ENCODE measurements at regions not wholly inside any gene's neighbourhood (a gene's known extent, or its start where the extent isn't known, plus 50 kb on each side); places are given as distances from the start of the nearest gene placed in this dataset.

- TF ChIP-seq REST (IDR thresholded peaks at IDR 0.05; ENCODE audit: insufficient read depth in 1 of 2, low read depth in 2 of 2, low read length in 2 of 2) (no peak), POLR2AphosphoS5 (IDR thresholded peaks at IDR 0.05; ENCODE audit: low read depth, low read length) (no peak), FOXP2 (optimal IDR thresholded peaks at IDR 0.05; ENCODE audit: borderline replicate concordance, extremely low read depth, extremely low read length, insufficient read depth) (no peak), TAF1 (IDR thresholded peaks at IDR 0.05; ENCODE audit: borderline replicate concordance, insufficient read depth, low read length) (no peak), SIN3A (IDR thresholded peaks at IDR 0.05; ENCODE audit: borderline replicate concordance, insufficient read depth, low read length) (no peak)
Observed at GRCh38 chr1:106956721-106957120, 99.8 kb upstream of the PRMT6 start.

- TF ChIP-seq POLR2AphosphoS5 (IDR thresholded peaks at IDR 0.05; ENCODE audit: low read depth, low read length) (no peak), TAF1 (IDR thresholded peaks at IDR 0.05; ENCODE audit: borderline replicate concordance, insufficient read depth, low read length) (no peak), FOXP2 (optimal IDR thresholded peaks at IDR 0.05; ENCODE audit: borderline replicate concordance, extremely low read depth, extremely low read length, insufficient read depth) (no peak), SIN3A (IDR thresholded peaks at IDR 0.05; ENCODE audit: borderline replicate concordance, insufficient read depth, low read length) (no peak), REST (IDR thresholded peaks at IDR 0.05; ENCODE audit: insufficient read depth in 1 of 2, low read depth in 2 of 2, low read length in 2 of 2) (no peak)
Observed at GRCh38 chr1:106957795-106958194, 98.7 kb upstream of the PRMT6 start.

GRCh38 chr1:106960412-106960811 is 96.1 kb upstream of the PRMT6 start:
- TF ChIP-seq TAF1 (IDR thresholded peaks at IDR 0.05; ENCODE audit: borderline replicate concordance, insufficient read depth, low read length) (no peak), SIN3A (IDR thresholded peaks at IDR 0.05; ENCODE audit: borderline replicate concordance, insufficient read depth, low read length) (no peak), REST (IDR thresholded peaks at IDR 0.05; ENCODE audit: insufficient read depth in 1 of 2, low read depth in 2 of 2, low read length in 2 of 2) (no peak), POLR2AphosphoS5 (IDR thresholded peaks at IDR 0.05; ENCODE audit: low read depth, low read length) (no peak), FOXP2 (optimal IDR thresholded peaks at IDR 0.05; ENCODE audit: borderline replicate concordance, extremely low read depth, extremely low read length, insufficient read depth) (no peak)

- no peak for TF ChIP-seq REST (IDR thresholded peaks at IDR 0.05; ENCODE audit: insufficient read depth in 1 of 2, low read depth in 2 of 2, low read length in 2 of 2)
- TF ChIP-seq POLR2AphosphoS5 (IDR thresholded peaks at IDR 0.05; ENCODE audit: low read depth, low read length), result no peak
- TF ChIP-seq FOXP2 (optimal IDR thresholded peaks at IDR 0.05; ENCODE audit: borderline replicate concordance, extremely low read depth, extremely low read length, insufficient read depth), result no peak
- TF ChIP-seq SIN3A (IDR thresholded peaks at IDR 0.05; ENCODE audit: borderline replicate concordance, insufficient read depth, low read length), result no peak
- no peak for TF ChIP-seq TAF1 (IDR thresholded peaks at IDR 0.05; ENCODE audit: borderline replicate concordance, insufficient read depth, low read length)
Observed at GRCh38 chr1:106961646-106962045, 94.8 kb upstream of the PRMT6 start.

GRCh38 chr1:106962591-106962990 is 93.9 kb upstream of the PRMT6 start:
- TF ChIP-seq FOXP2 (optimal IDR thresholded peaks at IDR 0.05; ENCODE audit: borderline replicate concordance, extremely low read depth, extremely low read length, insufficient read depth), result no peak
